ENCODE measurements at regions not wholly inside any gene's neighbourhood (a gene's known extent, or its start where the extent isn't known, plus 50 kb on each side); places are given as distances from the start of the nearest gene placed in this dataset.

DNA sequence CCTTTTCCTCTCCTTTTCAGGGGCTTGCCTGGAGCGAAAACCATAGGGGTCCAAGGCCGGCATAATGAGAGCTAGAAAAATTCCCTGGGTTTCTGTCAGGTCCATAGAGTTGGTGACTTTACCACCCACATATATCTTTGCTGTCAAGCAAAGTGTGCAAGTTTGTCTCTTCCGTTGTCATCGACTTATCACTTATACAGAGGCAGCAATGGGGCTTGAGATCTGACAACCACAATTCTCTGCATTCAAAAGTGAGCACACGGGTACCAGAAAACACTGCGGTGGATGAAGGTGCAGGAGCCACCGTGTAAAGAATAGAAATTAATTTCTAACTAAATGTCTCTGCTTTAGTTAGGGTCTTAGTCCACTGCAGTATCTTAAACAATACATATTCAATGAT lies 162.3 kb downstream of the DAD1 start:
- TF ChIP-seq, protein P1, sequence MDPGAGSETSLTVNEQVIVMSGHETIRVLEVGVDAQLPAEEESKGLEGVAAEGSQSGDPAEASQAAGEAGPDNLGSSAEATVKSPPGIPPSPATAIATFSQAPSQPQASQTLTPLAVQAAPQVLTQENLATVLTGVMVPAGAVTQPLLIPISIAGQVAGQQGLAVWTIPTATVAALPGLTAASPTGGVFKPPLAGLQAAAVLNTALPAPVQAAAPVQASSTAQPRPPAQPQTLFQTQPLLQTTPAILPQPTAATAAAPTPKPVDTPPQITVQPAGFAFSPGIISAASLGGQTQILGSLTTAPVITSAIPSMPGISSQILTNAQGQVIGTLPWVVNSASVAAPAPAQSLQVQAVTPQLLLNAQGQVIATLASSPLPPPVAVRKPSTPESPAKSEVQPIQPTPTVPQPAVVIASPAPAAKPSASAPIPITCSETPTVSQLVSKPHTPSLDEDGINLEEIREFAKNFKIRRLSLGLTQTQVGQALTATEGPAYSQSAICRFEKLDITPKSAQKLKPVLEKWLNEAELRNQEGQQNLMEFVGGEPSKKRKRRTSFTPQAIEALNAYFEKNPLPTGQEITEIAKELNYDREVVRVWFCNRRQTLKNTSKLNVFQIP (CRISPR knock-in tag; IDR thresholded peaks at IDR 0.05; ENCODE audit: borderline replicate concordance, low read depth) = no peak
- TF ChIP-seq ZFP3 (CRISPR knock-in tag; IDR thresholded peaks at IDR 0.05) (no peak), ARNTL (CRISPR knock-in tag; IDR thresholded peaks at IDR 0.05; ENCODE audit: borderline replicate concordance, low read depth) (no peak), ZNF70 (CRISPR knock-in tag; IDR thresholded peaks at IDR 0.05) (no peak), ZC3H10 (CRISPR knock-in tag; IDR thresholded peaks at IDR 0.05) (no peak), ESRRG (CRISPR knock-in tag; IDR thresholded peaks at IDR 0.05) (no peak), RARB (CRISPR knock-in tag; IDR thresholded peaks at IDR 0.05) (no peak)
- TF ChIP-seq, protein P2, sequence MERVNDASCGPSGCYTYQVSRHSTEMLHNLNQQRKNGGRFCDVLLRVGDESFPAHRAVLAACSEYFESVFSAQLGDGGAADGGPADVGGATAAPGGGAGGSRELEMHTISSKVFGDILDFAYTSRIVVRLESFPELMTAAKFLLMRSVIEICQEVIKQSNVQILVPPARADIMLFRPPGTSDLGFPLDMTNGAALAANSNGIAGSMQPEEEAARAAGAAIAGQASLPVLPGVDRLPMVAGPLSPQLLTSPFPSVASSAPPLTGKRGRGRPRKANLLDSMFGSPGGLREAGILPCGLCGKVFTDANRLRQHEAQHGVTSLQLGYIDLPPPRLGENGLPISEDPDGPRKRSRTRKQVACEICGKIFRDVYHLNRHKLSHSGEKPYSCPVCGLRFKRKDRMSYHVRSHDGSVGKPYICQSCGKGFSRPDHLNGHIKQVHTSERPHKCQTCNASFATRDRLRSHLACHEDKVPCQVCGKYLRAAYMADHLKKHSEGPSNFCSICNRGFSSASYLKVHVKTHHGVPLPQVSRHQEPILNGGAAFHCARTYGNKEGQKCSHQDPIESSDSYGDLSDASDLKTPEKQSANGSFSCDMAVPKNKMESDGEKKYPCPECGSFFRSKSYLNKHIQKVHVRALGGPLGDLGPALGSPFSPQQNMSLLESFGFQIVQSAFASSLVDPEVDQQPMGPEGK (CRISPR knock-in tag; IDR thresholded peaks at IDR 0.05; ENCODE audit: borderline replicate concordance) = no peak
- TF ChIP-seq, protein P3, sequence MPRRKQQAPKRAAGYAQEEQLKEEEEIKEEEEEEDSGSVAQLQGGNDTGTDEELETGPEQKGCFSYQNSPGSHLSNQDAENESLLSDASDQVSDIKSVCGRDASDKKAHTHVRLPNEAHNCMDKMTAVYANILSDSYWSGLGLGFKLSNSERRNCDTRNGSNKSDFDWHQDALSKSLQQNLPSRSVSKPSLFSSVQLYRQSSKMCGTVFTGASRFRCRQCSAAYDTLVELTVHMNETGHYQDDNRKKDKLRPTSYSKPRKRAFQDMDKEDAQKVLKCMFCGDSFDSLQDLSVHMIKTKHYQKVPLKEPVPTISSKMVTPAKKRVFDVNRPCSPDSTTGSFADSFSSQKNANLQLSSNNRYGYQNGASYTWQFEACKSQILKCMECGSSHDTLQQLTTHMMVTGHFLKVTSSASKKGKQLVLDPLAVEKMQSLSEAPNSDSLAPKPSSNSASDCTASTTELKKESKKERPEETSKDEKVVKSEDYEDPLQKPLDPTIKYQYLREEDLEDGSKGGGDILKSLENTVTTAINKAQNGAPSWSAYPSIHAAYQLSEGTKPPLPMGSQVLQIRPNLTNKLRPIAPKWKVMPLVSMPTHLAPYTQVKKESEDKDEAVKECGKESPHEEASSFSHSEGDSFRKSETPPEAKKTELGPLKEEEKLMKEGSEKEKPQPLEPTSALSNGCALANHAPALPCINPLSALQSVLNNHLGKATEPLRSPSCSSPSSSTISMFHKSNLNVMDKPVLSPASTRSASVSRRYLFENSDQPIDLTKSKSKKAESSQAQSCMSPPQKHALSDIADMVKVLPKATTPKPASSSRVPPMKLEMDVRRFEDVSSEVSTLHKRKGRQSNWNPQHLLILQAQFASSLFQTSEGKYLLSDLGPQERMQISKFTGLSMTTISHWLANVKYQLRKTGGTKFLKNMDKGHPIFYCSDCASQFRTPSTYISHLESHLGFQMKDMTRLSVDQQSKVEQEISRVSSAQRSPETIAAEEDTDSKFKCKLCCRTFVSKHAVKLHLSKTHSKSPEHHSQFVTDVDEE (CRISPR knock-in tag; IDR thresholded peaks at IDR 0.05) = no peak
- TF ChIP-seq, protein P4, sequence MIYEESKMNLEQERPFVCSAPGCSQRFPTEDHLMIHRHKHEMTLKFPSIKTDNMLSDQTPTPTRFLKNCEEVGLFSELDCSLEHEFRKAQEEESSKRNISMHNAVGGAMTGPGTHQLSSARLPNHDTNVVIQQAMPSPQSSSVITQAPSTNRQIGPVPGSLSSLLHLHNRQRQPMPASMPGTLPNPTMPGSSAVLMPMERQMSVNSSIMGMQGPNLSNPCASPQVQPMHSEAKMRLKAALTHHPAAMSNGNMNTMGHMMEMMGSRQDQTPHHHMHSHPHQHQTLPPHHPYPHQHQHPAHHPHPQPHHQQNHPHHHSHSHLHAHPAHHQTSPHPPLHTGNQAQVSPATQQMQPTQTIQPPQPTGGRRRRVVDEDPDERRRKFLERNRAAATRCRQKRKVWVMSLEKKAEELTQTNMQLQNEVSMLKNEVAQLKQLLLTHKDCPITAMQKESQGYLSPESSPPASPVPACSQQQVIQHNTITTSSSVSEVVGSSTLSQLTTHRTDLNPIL (CRISPR knock-in tag; IDR thresholded peaks at IDR 0.05; ENCODE audit: low read depth) = no peak
